Astrocyte (in vitro differentiated cells and primary cell): ENCODE measurements at regions not wholly inside any gene's neighbourhood (a gene's known extent, or its start where the extent isn't known, plus 50 kb on each side); places are given as distances from the start of the nearest gene placed in this dataset.

Source experiments
- DNase-seq: peaks from one replicate; pipeline ENCODE4 v3.0.0-alpha.2; 2010; ENCODE audit warnings: low read depth
- FAIRE-seq: peaks from 2 replicates; lab custom pipeline; 2011; peaks lifted over from hg19 to GRCh38; lab: Jason Lieb, UNC
- H2AFZ ChIP-seq: 2 replicates; pipeline ENCODE4 v1.6.0; 2012; ENCODE audit warnings: low read depth, low read length, inconsistent platforms
- H3K27ac ChIP-seq: 2 replicates; pipeline ENCODE4 v1.5.1; 2011; ENCODE audit warnings: low read depth, low read length, inconsistent platforms
- H3K27me3 ChIP-seq: 2 replicates; pipeline ENCODE4 v1.6.0; 2011; ENCODE audit warnings: low read length, inconsistent platforms; ENCODE audit not compliant: insufficient read depth
- H3K36me3 ChIP-seq: 2 replicates; pipeline ENCODE4 v1.5.1; 2011; ENCODE audit warnings: low read length, inconsistent platforms; ENCODE audit not compliant: insufficient read depth
- H3K4me1 ChIP-seq: 2 replicates; pipeline ENCODE4 v1.5.1; 2011; ENCODE audit warnings: low read length, inconsistent platforms; ENCODE audit not compliant: insufficient read depth
- H3K4me2 ChIP-seq: 2 replicates; pipeline ENCODE4 v1.6.0; 2012; ENCODE audit warnings: low read length, inconsistent platforms
- H3K4me3 ChIP-seq: 2 replicates; pipeline ENCODE4 v1.5.1; 2011; ENCODE audit warnings: low read depth, mild to moderate bottlenecking, low read length, inconsistent platforms; ENCODE audit not compliant: insufficient read depth
- H3K79me2 ChIP-seq: 2 replicates; pipeline ENCODE4 v1.6.0; 2012; ENCODE audit warnings: mild to moderate bottlenecking, low read length, inconsistent platforms; ENCODE audit not compliant: insufficient read depth
- H3K9ac ChIP-seq: 2 replicates; pipeline ENCODE4 v1.6.0; 2012; ENCODE audit warnings: mild to moderate bottlenecking, low read length, inconsistent platforms
- H3K9me3 ChIP-seq: 2 replicates; pipeline ENCODE4 v1.5.1; 2012; ENCODE audit warnings: low read depth, mild to moderate bottlenecking, low read length, inconsistent platforms; ENCODE audit not compliant: insufficient read depth
- H4K20me1 ChIP-seq: 2 replicates; pipeline ENCODE4 v1.6.0; 2012; ENCODE audit warnings: low read length, inconsistent platforms; ENCODE audit not compliant: insufficient read depth
- H3K27ac Mint-ChIP-seq: one replicate; pipeline ENCODE4 v1.8.0; 2021; ENCODE audit warnings: mild to moderate bottlenecking, mixed read lengths; ENCODE audit not compliant: unreplicated experiment
- H3K27me3 Mint-ChIP-seq: one replicate; pipeline ENCODE4 v1.8.0; 2021; ENCODE audit warnings: low read depth, mixed read lengths; ENCODE audit not compliant: unreplicated experiment
- H3K36me3 Mint-ChIP-seq: one replicate; pipeline ENCODE4 v1.8.0; 2021; ENCODE audit warnings: low read depth, mixed read lengths; ENCODE audit not compliant: unreplicated experiment
- H3K4me1 Mint-ChIP-seq: one replicate; pipeline ENCODE4 v1.8.0; 2021; ENCODE audit warnings: low read depth, mixed read lengths; ENCODE audit not compliant: unreplicated experiment
- H3K4me3 Mint-ChIP-seq: one replicate; pipeline ENCODE4 v1.8.0; 2021; ENCODE audit warnings: mild to moderate bottlenecking, moderate library complexity, mixed read lengths; ENCODE audit not compliant: unreplicated experiment
- H3K9me3 Mint-ChIP-seq: one replicate; pipeline ENCODE4 v1.8.0; 2021; ENCODE audit warnings: mild to moderate bottlenecking, mixed read lengths; ENCODE audit not compliant: unreplicated experiment
- CTCF ChIP-seq: IDR thresholded peaks from 2 replicates; pipeline ENCODE4 v1.5.1; 2011; ENCODE audit warnings: low read depth, mild to moderate bottlenecking, inconsistent platforms, low read length, moderate library complexity; ENCODE audit not compliant: insufficient read depth
- EZH2 ChIP-seq: IDR thresholded peaks from 2 replicates; pipeline ENCODE4 v1.6.1; 2012; ENCODE audit warnings: mild to moderate bottlenecking, low read length, inconsistent platforms; ENCODE audit not compliant: insufficient read depth

GRCh38 chr2:167670588-167670987 is 576.8 kb downstream of the STK39 start:
- no peaks in the 10 kb centered on the region for H4K20me1 ChIP-seq
- no peaks in the 10 kb centered on the region for H3K79me2 ChIP-seq
- no peak overlapping the region for H3K4me3 ChIP-seq
- H3K27ac ChIP-seq = no peak overlapping the region
- Mint-ChIP-seq H3K4me3 (no peak overlapping the region), H3K36me3 (peaks cover 2% of the 10 kb centered on the region), H3K4me1 (no peaks in the 10 kb centered on the region), H3K9me3 (peaks cover 9% of the 10 kb centered on the region), H3K27ac (no peak overlapping the region), H3K27me3 (no peaks in the 10 kb centered on the region)
- H3K27me3 ChIP-seq = no peaks in the 10 kb centered on the region
- peaks cover 8% of the 10 kb centered on the region for H3K9me3 ChIP-seq
- H3K4me2 ChIP-seq = no peak overlapping the region
- H3K9ac ChIP-seq = no peak overlapping the region
- H2AFZ ChIP-seq = no peak overlapping the region
- no peaks in the 10 kb centered on the region for H3K4me1 ChIP-seq
- no peak for TF ChIP-seq EZH2
- TF ChIP-seq CTCF = no peak
- FAIRE-seq (no peak), DNase-seq (no peak)
- H3K36me3 ChIP-seq = no peaks in the 10 kb centered on the region

- no peak overlapping the region for H3K9ac ChIP-seq
- H3K36me3 ChIP-seq = no peaks in the 10 kb centered on the region
- H3K4me2 ChIP-seq = no peak overlapping the region
- no peaks in the 10 kb centered on the region for H3K79me2 ChIP-seq
- DNase-seq (peak; percentile 43), FAIRE-seq (no peak)
- no peak overlapping the region for H2AFZ ChIP-seq
- no peak overlapping the region for H3K4me3 ChIP-seq
- H4K20me1 ChIP-seq = no peaks in the 10 kb centered on the region
- H3K27me3 Mint-ChIP-seq = no peaks in the 10 kb centered on the region
- no peaks in the 10 kb centered on the region for H3K36me3 Mint-ChIP-seq
- no peaks in the 10 kb centered on the region for H3K9me3 Mint-ChIP-seq
- TF ChIP-seq CTCF (no peak), EZH2 (no peak)
- H3K9me3 ChIP-seq = no peaks in the 10 kb centered on the region
- peaks cover 6% of the 10 kb centered on the region for H3K4me1 ChIP-seq
- peaks cover 20% of the 10 kb centered on the region for H3K4me1 Mint-ChIP-seq
- no peak overlapping the region for H3K27ac Mint-ChIP-seq
- no peak overlapping the region for H3K4me3 Mint-ChIP-seq
- no peaks in the 10 kb centered on the region for H3K27me3 ChIP-seq
- H3K27ac ChIP-seq = peak overlapping the region; percentile 8
Observed at GRCh38 chr2:167653131-167653530, 594.3 kb downstream of the STK39 start.

- FAIRE-seq = no peak
- Mint-ChIP-seq H3K27ac (no peak overlapping the region), H3K36me3 (no peaks in the 10 kb centered on the region)
Observed at GRCh38 chr2:167652401-167652800, 595.0 kb downstream of the STK39 start.

More at GRCh38 chr2:167652401-167652800, 595.0 kb downstream of the STK39 start:
- Histone ChIP-seq H4K20me1 (no peaks in the 10 kb centered on the region), H3K9me3 (no peaks in the 10 kb centered on the region), H3K79me2 (no peaks in the 10 kb centered on the region), H3K4me2 (no peak overlapping the region), H2AFZ (no peak overlapping the region), H3K4me3 (no peak overlapping the region), H3K9ac (no peak overlapping the region), H3K27me3 (no peaks in the 10 kb centered on the region), H3K27ac (peak overlapping the region; percentile 44), H3K4me1 (peaks cover 6% of the 10 kb centered on the region), H3K36me3 (no peaks in the 10 kb centered on the region)
- Mint-ChIP-seq H3K27me3 (no peaks in the 10 kb centered on the region), H3K4me1 (peaks cover 20% of the 10 kb centered on the region), H3K9me3 (no peaks in the 10 kb centered on the region), H3K4me3 (no peak overlapping the region)
- DNase-seq = peak; percentile 77
- TF ChIP-seq EZH2 (no peak), CTCF (no peak)
